Ammon's horn (tissue), 1 donor: ENCODE measurements at regions not wholly inside any gene's neighbourhood (a gene's known extent, or its start where the extent isn't known, plus 50 kb on each side); places are given as distances from the start of the nearest gene placed in this dataset.

Source experiments
- DNase-seq: peaks from one replicate; pipeline ENCODE4 v3.0.0-alpha.2; 2016; ENCODE audit warnings: low spot score

GRCh38 chr9:23171479-23171878 is 654.6 kb downstream of the ELAVL2 start:
- no peak for DNase-seq

- DNase-seq: no peak
Measured at GRCh38 chr9:23172206-23172605, 653.8 kb downstream of the ELAVL2 start.

- DNase-seq: no peak
Measured at GRCh38 chr9:23172979-23173637, 652.9 kb downstream of the ELAVL2 start.

GRCh38 chr9:23194281-23194680 is 631.8 kb downstream of the ELAVL2 start:
- DNase-seq: no peak

GRCh38 chr9:23215688-23216087 is 610.4 kb downstream of the ELAVL2 start:
- no peak for DNase-seq

- no peak for DNase-seq
Measured at GRCh38 chr9:23219471-23219870, 606.6 kb downstream of the ELAVL2 start.

- DNase-seq: no peak
Measured at GRCh38 chr9:23220171-23220570, 605.9 kb downstream of the ELAVL2 start.

GRCh38 chr9:23220957-23221356 is 605.1 kb downstream of the ELAVL2 start:
- no peak for DNase-seq

GRCh38 chr9:23229890-23230317 is 596.1 kb downstream of the ELAVL2 start:
- DNase-seq: peak; percentile 19

GRCh38 chr9:23232831-23233230 is 593.2 kb downstream of the ELAVL2 start:
- DNase-seq: no peak

GRCh38 chr9:23243523-23243922 is 582.5 kb downstream of the ELAVL2 start:
- no peak for DNase-seq

- DNase-seq: no peak
Measured at GRCh38 chr9:23245067-23245466, 581.0 kb downstream of the ELAVL2 start.

- DNase-seq: no peak
Measured at GRCh38 chr9:23254404-23255184, 571.4 kb downstream of the ELAVL2 start.

GRCh38 chr9:23255346-23255745 is 570.7 kb downstream of the ELAVL2 start:
- no peak for DNase-seq

GRCh38 chr9:23258569-23258968 is 567.5 kb downstream of the ELAVL2 start:
- DNase-seq: no peak

- no peak for DNase-seq
Measured at GRCh38 chr9:23278561-23278960, 547.5 kb downstream of the ELAVL2 start.

GRCh38 chr9:23287390-23287789 is 538.6 kb downstream of the ELAVL2 start:
- no peak for DNase-seq

GRCh38 chr9:23288545-23288944 is 537.5 kb downstream of the ELAVL2 start:
- DNase-seq: no peak

- DNase-seq: no peak
Measured at GRCh38 chr9:23290973-23291372, 535.1 kb downstream of the ELAVL2 start.

GRCh38 chr9:23302281-23302680 is 523.8 kb downstream of the ELAVL2 start:
- DNase-seq: no peak

GRCh38 chr9:23306731-23307130 is 519.3 kb downstream of the ELAVL2 start:
- DNase-seq: no peak

GRCh38 chr9:23307731-23308513 is 518.1 kb downstream of the ELAVL2 start:
- DNase-seq: no peak

GRCh38 chr9:23309800-23310199 is 516.2 kb downstream of the ELAVL2 start:
- no peak for DNase-seq
